Frontal cortex (tissue), 3 donors: ENCODE measurements at regions not wholly inside any gene's neighbourhood (a gene's known extent, or its start where the extent isn't known, plus 50 kb on each side); places are given as distances from the start of the nearest gene placed in this dataset.

ENCODE experiments used
- DNase-seq, 2 donors: peaks; one replicate each; pipeline ENCODE4 v3.0.0; 2012; ENCODE audit warnings: low spot score in 2 of 2
- FAIRE-seq: peaks from 2 replicates; lab custom pipeline; 2012; peaks lifted over from hg19 to GRCh38; lab: Jason Lieb, UNC
- donor health status: control.
- donor health status: control.
- donor health status: control.

- FAIRE-seq (no peak), DNase-seq (no peak)
Measured at GRCh38 chr22:49282596-49282995, 545.1 kb downstream of the BRD1 start.

- no peak for DNase-seq
- FAIRE-seq = no peak
Measured at GRCh38 chr22:49281467-49282340, 546.0 kb downstream of the BRD1 start.

GRCh38 chr22:49278340-49278739 is 549.3 kb downstream of the BRD1 start:
- no peak for DNase-seq

GRCh38 chr22:49276567-49276966 is 551.1 kb downstream of the BRD1 start:
- no peak for FAIRE-seq
- no peak for DNase-seq

More at GRCh38 chr22:49278340-49278739, 549.3 kb downstream of the BRD1 start:
- no peak for FAIRE-seq

- FAIRE-seq (no peak), DNase-seq (no peak)
Measured at GRCh38 chr22:49274754-49275380, 552.8 kb downstream of the BRD1 start.

GRCh38 chr22:49272546-49273125 is 555.0 kb downstream of the BRD1 start:
- FAIRE-seq (no peak), DNase-seq (no peak)

- FAIRE-seq (no peak), DNase-seq (no peak)
Measured at GRCh38 chr22:49271831-49272230, 555.8 kb downstream of the BRD1 start.

GRCh38 chr22:49271369-49271727 is 556.3 kb downstream of the BRD1 start:
- DNase-seq (no peak), FAIRE-seq (no peak)

GRCh38 chr22:49270595-49271368 is 556.9 kb downstream of the BRD1 start:
- no peak for FAIRE-seq
- no peak for DNase-seq

- FAIRE-seq = no peak
- no peak for DNase-seq
Measured at GRCh38 chr22:49269928-49270327, 557.7 kb downstream of the BRD1 start.

- no peak for FAIRE-seq
- DNase-seq = no peak
Measured at GRCh38 chr22:49269371-49269770, 558.3 kb downstream of the BRD1 start.

- FAIRE-seq = no peak
- no peak for DNase-seq
Measured at GRCh38 chr22:49268924-49269323, 558.7 kb downstream of the BRD1 start.

- DNase-seq = no peak
- no peak for FAIRE-seq
Measured at GRCh38 chr22:49267996-49268395, 559.7 kb downstream of the BRD1 start.

- FAIRE-seq (no peak), DNase-seq (no peak)
Measured at GRCh38 chr22:49266561-49267519, 560.8 kb downstream of the BRD1 start.

GRCh38 chr22:49264696-49265095 is 563.0 kb downstream of the BRD1 start:
- no peak for FAIRE-seq

GRCh38 chr22:49263101-49263500 is 564.6 kb downstream of the BRD1 start:
- FAIRE-seq (no peak), DNase-seq (no peak)

More at GRCh38 chr22:49264696-49265095, 563.0 kb downstream of the BRD1 start:
- DNase-seq = no peak

- FAIRE-seq = no peak
- no peak for DNase-seq
Measured at GRCh38 chr22:49262167-49262566, 565.5 kb downstream of the BRD1 start.

- FAIRE-seq = no peak
- DNase-seq = no peak
Measured at GRCh38 chr22:49261616-49262015, 566.1 kb downstream of the BRD1 start.
